PFSK-1 (cell line): ENCODE measurements at regions not wholly inside any gene's neighbourhood (a gene's known extent, or its start where the extent isn't known, plus 50 kb on each side); places are given as distances from the start of the nearest gene placed in this dataset.

Experiments
- FOXP2 ChIP-seq: optimal IDR thresholded peaks from 2 replicates; pipeline ENCODE3; 2011; ENCODE audit warnings: borderline replicate concordance, control low read depth, inconsistent platforms; ENCODE audit not compliant: insufficient read depth; ENCODE audit errors: extremely low read length, extremely low read depth
- POLR2AphosphoS5 ChIP-seq: IDR thresholded peaks from 2 replicates; pipeline ENCODE4 v1.6.1; 2012; ENCODE audit warnings: low read depth, mild to moderate bottlenecking, control low read depth, low read length, moderate library complexity
- SIN3A ChIP-seq: IDR thresholded peaks from 2 replicates; pipeline ENCODE4 v1.6.1; 2012; ENCODE audit warnings: mild to moderate bottlenecking, low read length, moderate library complexity, borderline replicate concordance; ENCODE audit not compliant: insufficient read depth
- TAF1 ChIP-seq: IDR thresholded peaks from 2 replicates; pipeline ENCODE4 v1.6.1; 2012; ENCODE audit warnings: low read length, control low read depth, borderline replicate concordance; ENCODE audit not compliant: insufficient read depth
- TF ChIP-seq, protein P1 (sequence below), 2 experiments: IDR thresholded peaks; 2 replicates each; pipeline versions ENCODE4 v1.6.1 to v1.8.0; 2011 to 2012; ENCODE audit warnings: low read depth in 2 of 2, low read length in 2 of 2, control low read depth in 1 of 2, inconsistent platforms in 1 of 2, mild to moderate bottlenecking in 1 of 2, moderate library complexity in 1 of 2; ENCODE audit not compliant: insufficient read depth in 1 of 2

- TF ChIP-seq SIN3A (no peak), POLR2AphosphoS5 (no peak), FOXP2 (no peak), TAF1 (no peak)
- TF ChIP-seq, protein P1, sequence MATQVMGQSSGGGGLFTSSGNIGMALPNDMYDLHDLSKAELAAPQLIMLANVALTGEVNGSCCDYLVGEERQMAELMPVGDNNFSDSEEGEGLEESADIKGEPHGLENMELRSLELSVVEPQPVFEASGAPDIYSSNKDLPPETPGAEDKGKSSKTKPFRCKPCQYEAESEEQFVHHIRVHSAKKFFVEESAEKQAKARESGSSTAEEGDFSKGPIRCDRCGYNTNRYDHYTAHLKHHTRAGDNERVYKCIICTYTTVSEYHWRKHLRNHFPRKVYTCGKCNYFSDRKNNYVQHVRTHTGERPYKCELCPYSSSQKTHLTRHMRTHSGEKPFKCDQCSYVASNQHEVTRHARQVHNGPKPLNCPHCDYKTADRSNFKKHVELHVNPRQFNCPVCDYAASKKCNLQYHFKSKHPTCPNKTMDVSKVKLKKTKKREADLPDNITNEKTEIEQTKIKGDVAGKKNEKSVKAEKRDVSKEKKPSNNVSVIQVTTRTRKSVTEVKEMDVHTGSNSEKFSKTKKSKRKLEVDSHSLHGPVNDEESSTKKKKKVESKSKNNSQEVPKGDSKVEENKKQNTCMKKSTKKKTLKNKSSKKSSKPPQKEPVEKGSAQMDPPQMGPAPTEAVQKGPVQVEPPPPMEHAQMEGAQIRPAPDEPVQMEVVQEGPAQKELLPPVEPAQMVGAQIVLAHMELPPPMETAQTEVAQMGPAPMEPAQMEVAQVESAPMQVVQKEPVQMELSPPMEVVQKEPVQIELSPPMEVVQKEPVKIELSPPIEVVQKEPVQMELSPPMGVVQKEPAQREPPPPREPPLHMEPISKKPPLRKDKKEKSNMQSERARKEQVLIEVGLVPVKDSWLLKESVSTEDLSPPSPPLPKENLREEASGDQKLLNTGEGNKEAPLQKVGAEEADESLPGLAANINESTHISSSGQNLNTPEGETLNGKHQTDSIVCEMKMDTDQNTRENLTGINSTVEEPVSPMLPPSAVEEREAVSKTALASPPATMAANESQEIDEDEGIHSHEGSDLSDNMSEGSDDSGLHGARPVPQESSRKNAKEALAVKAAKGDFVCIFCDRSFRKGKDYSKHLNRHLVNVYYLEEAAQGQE (IDR thresholded peaks at IDR 0.05; ENCODE audit: insufficient read depth in 1 of 2, low read depth in 2 of 2, low read length in 2 of 2), result no peak
Observed at GRCh38 chr12:65540140-65540539, 261.7 kb downstream of the MSRB3 start.

DNA sequence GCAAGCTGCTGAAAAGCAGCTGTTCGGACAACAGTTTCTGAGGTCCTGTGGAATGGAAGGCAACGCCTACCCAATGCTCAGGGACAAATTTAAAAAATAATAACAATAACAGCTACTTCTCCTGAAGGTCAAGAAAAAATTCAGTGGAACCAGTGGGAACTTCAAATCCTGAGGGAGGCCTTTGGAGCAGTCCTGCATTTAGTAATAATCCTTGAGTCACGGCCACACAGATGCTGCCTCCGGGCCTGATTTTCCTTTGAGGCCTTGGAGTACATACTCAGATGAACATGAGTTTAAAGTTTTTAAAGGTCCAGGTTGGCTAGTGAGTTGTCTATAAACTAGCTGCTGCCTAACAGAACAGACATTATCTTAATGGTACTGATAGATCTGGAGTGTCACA lies 268.0 kb downstream of the MSRB3 start:
- TF ChIP-seq POLR2AphosphoS5 (no peak), TAF1 (no peak), SIN3A (no peak), FOXP2 (no peak)
- TF ChIP-seq, protein P1 (IDR thresholded peaks at IDR 0.05; ENCODE audit: insufficient read depth in 1 of 2, low read depth in 2 of 2, low read length in 2 of 2), result no peak

- peak; percentile 69 for TF ChIP-seq FOXP2
- no peak for TF ChIP-seq POLR2AphosphoS5
- no peak for TF ChIP-seq SIN3A
Observed at GRCh38 chr12:65556676-65557437, 267.4 kb upstream of the HMGA2 start.

GRCh38 chr12:65557438-65558181 lies 266.7 kb upstream of the HMGA2 start:
- TF ChIP-seq SIN3A, result no peak
- no peak for TF ChIP-seq POLR2AphosphoS5
- TF ChIP-seq TAF1, result no peak
- no peak for TF ChIP-seq FOXP2
- TF ChIP-seq, protein P1 (IDR thresholded peaks at IDR 0.05; ENCODE audit: insufficient read depth in 1 of 2, low read depth in 2 of 2, low read length in 2 of 2), result no peak

DNA sequence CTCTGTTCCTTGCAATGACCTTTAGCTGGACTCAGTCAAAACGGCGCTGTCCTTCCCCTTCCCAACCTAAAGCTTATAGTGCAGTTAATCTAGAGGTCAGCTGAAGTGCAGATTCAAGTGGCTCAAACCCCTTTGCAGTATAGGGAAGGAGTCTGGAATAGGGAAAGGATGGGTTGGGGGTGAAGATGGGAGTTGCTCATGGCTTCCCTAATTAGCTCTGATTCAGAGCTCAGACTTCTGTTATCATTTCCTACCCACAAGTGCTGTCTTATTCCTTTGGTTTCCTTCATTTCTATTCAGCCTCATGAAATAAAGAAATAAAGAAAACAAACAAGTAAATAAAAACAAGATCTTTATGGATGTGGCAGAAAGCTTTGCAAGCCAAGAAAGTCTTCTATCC lies 264.0 kb upstream of the HMGA2 start:
- TF ChIP-seq FOXP2 (no peak), POLR2AphosphoS5 (no peak), TAF1 (no peak), SIN3A (no peak)
- TF ChIP-seq, protein P1 (IDR thresholded peaks at IDR 0.05; ENCODE audit: insufficient read depth in 1 of 2, low read depth in 2 of 2, low read length in 2 of 2), result no peak
